MM.1S (cell line): ENCODE measurements at regions not wholly inside any gene's neighbourhood (a gene's known extent, or its start where the extent isn't known, plus 50 kb on each side); places are given as distances from the start of the nearest gene placed in this dataset.

Experiments
- DNase-seq: peaks from one replicate; pipeline ENCODE4 v3.0.0-alpha.2; 2015
- H2AFZ ChIP-seq: fragments of 300-600 bp; sonication (generic); 2 replicates; pipeline ENCODE4 v1.6.0; 2016; ENCODE audit warnings: antibody characterized with exemption, low read length
- H3F3A ChIP-seq: fragments of 300-600 bp; sonication (generic); 2 replicates; pipeline ENCODE4 v1.6.1; 2016; ENCODE audit warnings: mild to moderate bottlenecking, antibody characterized with exemption, low read length, moderate library complexity, mixed read lengths; ENCODE audit not compliant: insufficient read depth
- H3K27ac ChIP-seq: fragments of 300-600 bp; sonication (generic); 2 replicates; pipeline ENCODE4 v1.5.1; 2016; ENCODE audit warnings: mild to moderate bottlenecking, low read length
- H3K27me3 ChIP-seq: fragments of 300-600 bp; sonication (generic); replicated peaks from 2 replicates; pipeline ENCODE4 v1.6.0; 2016; ENCODE audit warnings: low read length; ENCODE audit not compliant: insufficient read depth
- H3K36me3 ChIP-seq: fragments of 300-600 bp; sonication (generic); replicated peaks from 2 replicates; pipeline ENCODE4 v1.6.1; 2016; ENCODE audit warnings: mild to moderate bottlenecking, low read length, mixed read lengths; ENCODE audit not compliant: insufficient read depth
- H3K4me1 ChIP-seq: fragments of 300-600 bp; sonication (generic); 2 replicates; pipeline ENCODE4 v1.6.1; 2016; ENCODE audit warnings: low read length, mixed read lengths
- H3K4me2 ChIP-seq: fragments of 300-600 bp; sonication (generic); 2 replicates; pipeline ENCODE4 v1.6.0; 2016; ENCODE audit warnings: low read depth, low read length
- H3K4me3 ChIP-seq: fragments of 300-600 bp; sonication (generic); 2 replicates; pipeline ENCODE4 v1.5.1; 2016; ENCODE audit warnings: low read length, mixed read lengths
- H3K79me2 ChIP-seq: fragments of 300-600 bp; sonication (generic); 2 replicates; pipeline ENCODE4 v1.6.1; 2016; ENCODE audit warnings: mixed run types, low read length, mixed read lengths
- H3K9ac ChIP-seq: fragments of 300-600 bp; sonication (generic); 2 replicates; pipeline ENCODE4 v1.6.1; 2016; ENCODE audit warnings: low read length, mixed read lengths
- H3K9me2 ChIP-seq: fragments of 300-600 bp; sonication (generic); replicated peaks from 2 replicates; pipeline ENCODE4 v1.6.1; 2016; ENCODE audit warnings: mild to moderate bottlenecking, low read length, mixed read lengths; ENCODE audit not compliant: insufficient read depth
- H3K9me3 ChIP-seq: fragments of 300-600 bp; sonication (generic); replicated peaks from 2 replicates; pipeline ENCODE4 v1.6.1; 2016; ENCODE audit warnings: mild to moderate bottlenecking, low read length, mixed read lengths; ENCODE audit not compliant: insufficient read depth
- H4K20me1 ChIP-seq: fragments of 300-600 bp; sonication (generic); 2 replicates; pipeline ENCODE4 v1.6.1; 2016; ENCODE audit warnings: mild to moderate bottlenecking, low read length, moderate library complexity, mixed read lengths; ENCODE audit not compliant: insufficient read depth
- EZH2 ChIP-seq: fragments of 300-600 bp; sonication (generic); optimal IDR thresholded peaks from 2 replicates; pipeline ENCODE3; 2017; ENCODE audit warnings: low read depth, mild to moderate bottlenecking, antibody characterized with exemption, low read length, mixed read lengths
- EZH2phosphoT487 ChIP-seq: fragments of 300-600 bp; sonication (generic); IDR thresholded peaks from 2 replicates; pipeline ENCODE4 v1.6.1; 2018; ENCODE audit warnings: antibody characterized with exemption, low read length
- TF ChIP-seq, protein P1 (sequence below): fragments of 300-600 bp; sonication (generic); IDR thresholded peaks from 2 replicates; pipeline ENCODE4 v1.5.1; 2016; ENCODE audit warnings: antibody characterized with exemption, low read length, mixed read lengths

DNA sequence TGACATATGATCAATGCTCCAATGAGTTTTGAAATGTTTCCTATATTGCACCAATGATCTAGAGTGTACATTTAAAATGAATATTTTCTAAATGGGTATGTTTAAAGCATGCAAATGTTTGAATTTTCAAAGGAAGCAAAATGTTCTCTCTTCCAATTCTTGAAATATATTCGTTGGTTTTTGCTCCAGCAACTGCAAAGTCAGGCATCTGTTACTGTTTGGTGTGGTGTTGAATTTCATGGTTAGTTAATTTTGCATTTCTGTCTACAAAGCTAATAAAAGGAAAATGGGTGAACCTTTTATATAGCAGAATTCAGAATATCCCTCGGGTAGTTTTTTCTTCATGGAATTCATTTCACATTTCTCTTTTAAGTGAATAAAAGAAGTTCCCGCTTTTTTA, 1018.3 kb downstream of the GRIK2 start:
- Histone ChIP-seq H4K20me1 (no peaks in the 10 kb centered on the region), H3F3A (no peaks in the 10 kb centered on the region), H2AFZ (no peak overlapping the region), H3K79me2 (no peaks in the 10 kb centered on the region), H3K27ac (no peak overlapping the region), H3K4me3 (no peak overlapping the region), H3K9ac (no peak overlapping the region), H3K4me1 (no peaks in the 10 kb centered on the region), H3K27me3 (no peaks in the 10 kb centered on the region), H3K9me2 (no peaks in the 10 kb centered on the region), H3K9me3 (no peaks in the 10 kb centered on the region), H3K36me3 (no peaks in the 10 kb centered on the region), H3K4me2 (no peak overlapping the region)
- DNase-seq: no peak
- TF ChIP-seq, protein P1, sequence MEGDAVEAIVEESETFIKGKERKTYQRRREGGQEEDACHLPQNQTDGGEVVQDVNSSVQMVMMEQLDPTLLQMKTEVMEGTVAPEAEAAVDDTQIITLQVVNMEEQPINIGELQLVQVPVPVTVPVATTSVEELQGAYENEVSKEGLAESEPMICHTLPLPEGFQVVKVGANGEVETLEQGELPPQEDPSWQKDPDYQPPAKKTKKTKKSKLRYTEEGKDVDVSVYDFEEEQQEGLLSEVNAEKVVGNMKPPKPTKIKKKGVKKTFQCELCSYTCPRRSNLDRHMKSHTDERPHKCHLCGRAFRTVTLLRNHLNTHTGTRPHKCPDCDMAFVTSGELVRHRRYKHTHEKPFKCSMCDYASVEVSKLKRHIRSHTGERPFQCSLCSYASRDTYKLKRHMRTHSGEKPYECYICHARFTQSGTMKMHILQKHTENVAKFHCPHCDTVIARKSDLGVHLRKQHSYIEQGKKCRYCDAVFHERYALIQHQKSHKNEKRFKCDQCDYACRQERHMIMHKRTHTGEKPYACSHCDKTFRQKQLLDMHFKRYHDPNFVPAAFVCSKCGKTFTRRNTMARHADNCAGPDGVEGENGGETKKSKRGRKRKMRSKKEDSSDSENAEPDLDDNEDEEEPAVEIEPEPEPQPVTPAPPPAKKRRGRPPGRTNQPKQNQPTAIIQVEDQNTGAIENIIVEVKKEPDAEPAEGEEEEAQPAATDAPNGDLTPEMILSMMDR: no peak
- TF ChIP-seq EZH2 (no peak), EZH2phosphoT487 (no peak)

- no peaks in the 10 kb centered on the region for H3K9me3 ChIP-seq
- DNase-seq: no peak
- H3K4me3 ChIP-seq: no peak overlapping the region
- H3K27ac ChIP-seq: no peak overlapping the region
- no peak overlapping the region for H3K4me2 ChIP-seq
- H3K4me1 ChIP-seq: no peaks in the 10 kb centered on the region; the same call in 1 of the 2 replicates
- no peaks in the 10 kb centered on the region for H3K9me2 ChIP-seq
- no peak overlapping the region for H2AFZ ChIP-seq
- no peak overlapping the region for H3K9ac ChIP-seq
- H3K36me3 ChIP-seq: no peaks in the 10 kb centered on the region
- no peaks in the 10 kb centered on the region for H3K79me2 ChIP-seq
- TF ChIP-seq EZH2: no peak
- TF ChIP-seq, protein P1: no peak
- TF ChIP-seq EZH2phosphoT487: no peak
- H3F3A ChIP-seq: no peaks in the 10 kb centered on the region
- H3K27me3 ChIP-seq: no peaks in the 10 kb centered on the region
- no peaks in the 10 kb centered on the region for H4K20me1 ChIP-seq
Observed at GRCh38 chr6:102407886-102408741, 1014.6 kb downstream of the GRIK2 start.

DNA sequence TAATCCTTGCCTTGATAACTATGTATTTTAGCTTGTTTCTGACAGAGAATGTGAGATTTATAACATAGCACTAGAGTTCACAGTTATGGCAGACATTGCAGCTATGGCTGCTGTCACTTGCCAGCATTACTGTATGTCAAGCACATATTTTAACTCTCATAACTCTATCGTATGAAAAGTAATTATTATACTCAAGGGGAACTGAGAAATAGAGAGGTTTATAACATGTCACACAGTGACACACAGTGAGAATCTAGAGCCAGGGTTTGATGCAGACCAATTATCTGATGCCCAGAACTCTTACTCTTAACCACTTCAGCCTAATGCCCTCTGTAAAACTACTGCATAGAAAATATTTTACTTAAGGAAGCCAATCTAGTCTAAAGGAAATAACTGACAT, 1012.4 kb downstream of the GRIK2 start:
- no peak for DNase-seq
- Histone ChIP-seq H4K20me1 (no peaks in the 10 kb centered on the region), H3K9me3 (no peaks in the 10 kb centered on the region), H3K4me2 (no peak overlapping the region), H3K9me2 (no peaks in the 10 kb centered on the region), H3K79me2 (no peaks in the 10 kb centered on the region), H3K36me3 (no peaks in the 10 kb centered on the region), H3K9ac (no peak overlapping the region), H3K4me3 (no peak overlapping the region), H2AFZ (no peak overlapping the region), H3K27ac (no peak overlapping the region), H3F3A (no peaks in the 10 kb centered on the region), H3K4me1 (peaks cover 4% of the 10 kb centered on the region; the same call in 1 of the 2 replicates), H3K27me3 (no peaks in the 10 kb centered on the region)
- TF ChIP-seq EZH2phosphoT487 (no peak), EZH2 (no peak)
- TF ChIP-seq, protein P1: no peak
